HCT116 (cell line): ENCODE measurements at regions not wholly inside any gene's neighbourhood (a gene's known extent, or its start where the extent isn't known, plus 50 kb on each side); places are given as distances from the start of the nearest gene placed in this dataset.

ENCODE experiments used
- ATAC-seq: fragments of 200-7000 bp; cut with Tn5 transposase; 2 replicates; pipeline ENCODE4 v1.9.1; 2020; ENCODE audit warnings: mild to moderate bottlenecking, moderate library complexity
- BruUV-seq: library from RNA; stranded (reverse); fragments of 400-500 nt; replicated peaks from 2 replicates; lab custom pipeline; 2021; lab: Mats Ljungman, UMichigan
- CTCF ChIA-PET: fragments of 300-600 bp; sonication (Branson Sonifier 250); formaldehyde crosslinking; loops from one replicate; lab custom pipeline; 2021; ENCODE audit warnings: antibody characterized with exemption; lab: Charles Lee
- POLR2A ChIA-PET: fragments of 300-600, 350-600 bp; sonication (Branson Sonifier 250); formaldehyde crosslinking; loops from one replicate; lab custom pipeline; 2021; ENCODE audit warnings: antibody characterized with exemption; lab: Charles Lee
- RAD21 ChIA-PET, 2 experiments: fragments of 300-600 bp; sonication (Branson Sonifier 250); formaldehyde crosslinking; loops; one replicate each; lab custom pipeline; 2023; ENCODE audit warnings: low total read pairs in 2 of 2; ENCODE audit not compliant: uncharacterized antibody in 2 of 2, unreplicated experiment in 2 of 2, low non-redundant PET in 1 of 2; lab: Charles Lee
- DNase-seq: peaks from one replicate; pipeline ENCODE4 v3.0.0-alpha.2; 2010; ENCODE audit warnings: low read depth, low spot score
- H2AFZ ChIP-seq: fragments of 200-600 bp; shearing (Covaris generic), sonication (generic); 2 replicates; pipeline ENCODE4 v1.6.1; 2017; ENCODE audit warnings: low read depth, mixed run types, mixed read lengths, antibody characterized with exemption, low read length; ENCODE audit not compliant: poor library complexity, severe bottlenecking
- H3K27ac ChIP-seq: 2 replicates; pipeline ENCODE4 v1.5.1; 2012; ENCODE audit warnings: low read depth, low read length
- H3K27me3 ChIP-seq: fragments of 200-600 bp; sonication (generic); 2 replicates; pipeline ENCODE4 v1.6.1; 2016; ENCODE audit warnings: mixed run types, low read length, mixed read lengths; ENCODE audit not compliant: insufficient read depth
- H3K36me3 ChIP-seq, 2 experiments: fragments of 200-500 bp in 1 of 2; fragments of 200-600 bp in 1 of 2; sonication (Bioruptor generic) in 1 of 2; sonication (generic) in 1 of 2; 2 replicates each; pipeline versions ENCODE4 v1.5.1 to v1.6.1; 2014 to 2016; ENCODE audit warnings: low read length in 2 of 2, inconsistent platforms in 1 of 2, mixed read lengths in 1 of 2, mixed run types in 1 of 2; ENCODE audit not compliant: insufficient read depth in 2 of 2, control insufficient read depth in 1 of 2
- H3K4me1 ChIP-seq, 2 experiments: fragments of 200-600 bp in 1 of 2; sonication (generic) in 1 of 2; 2 replicates each; pipeline versions ENCODE4 v1.5.1 to v1.6.1; 2012 to 2017; ENCODE audit warnings: low read length in 2 of 2, inconsistent platforms in 1 of 2, mild to moderate bottlenecking in 1 of 2, mixed read lengths in 1 of 2, mixed run types in 1 of 2, moderate library complexity in 1 of 2; ENCODE audit not compliant: insufficient read depth in 2 of 2, control insufficient read depth in 1 of 2
- H3K4me2 ChIP-seq: fragments of 200-600 bp; sonication (generic); 2 replicates; pipeline ENCODE4 v1.6.1; 2017; ENCODE audit warnings: mixed run types, low read length, mixed read lengths
- H3K4me3 ChIP-seq, 2 experiments: fragments of 200-600 bp in 1 of 2; sonication (generic) in 1 of 2; replicated peaks in 1 of 2; 2 replicates each; pipeline ENCODE4 v1.5.1; 2011 to 2016; ENCODE audit warnings: low read length in 2 of 2, control low read depth in 1 of 2, low read depth in 1 of 2, mild to moderate bottlenecking in 1 of 2, mixed read lengths in 1 of 2, mixed run types in 1 of 2
- H3K79me2 ChIP-seq: fragments of 200-600 bp; sonication (generic); 2 replicates; pipeline ENCODE4 v1.6.1; 2017; ENCODE audit warnings: mild to moderate bottlenecking, mixed run types, low read length, moderate library complexity, mixed read lengths; ENCODE audit not compliant: insufficient read depth
- H3K9ac ChIP-seq: fragments of 200-600 bp; sonication (generic); 2 replicates; pipeline ENCODE4 v1.6.1; 2016; ENCODE audit warnings: low read length, mixed read lengths
- H3K9me2 ChIP-seq: fragments of 200-600 bp; sonication (generic), shearing (Covaris generic); 2 replicates; pipeline ENCODE4 v1.6.1; 2017; ENCODE audit warnings: mixed run types, mild to moderate bottlenecking, moderate library complexity; ENCODE audit not compliant: insufficient read depth
- H3K9me3 ChIP-seq, 2 experiments: fragments of 200-500 bp in 1 of 2; fragments of 200-600 bp in 1 of 2; sonication (Bioruptor generic) in 1 of 2; sonication (generic) in 1 of 2; 2 replicates each; pipeline ENCODE4 v1.6.1; 2014 to 2017; ENCODE audit warnings: low read length in 2 of 2, mixed read lengths in 2 of 2, inconsistent platforms in 1 of 2, low read depth in 1 of 2, mild to moderate bottlenecking in 1 of 2, mixed run types in 1 of 2, moderate library complexity in 1 of 2; ENCODE audit not compliant: control insufficient read depth in 1 of 2, insufficient read depth in 1 of 2
- H4K20me1 ChIP-seq: fragments of 200-600 bp; sonication (generic), shearing (Covaris generic); 2 replicates; pipeline ENCODE4 v1.6.1; 2017; ENCODE audit warnings: mixed run types, mild to moderate bottlenecking, moderate library complexity; ENCODE audit not compliant: insufficient read depth
- CBX3 ChIP-seq: IDR thresholded peaks from 2 replicates; pipeline ENCODE4 v1.6.1; 2012; ENCODE audit warnings: low read depth
- CEBPB ChIP-seq: IDR thresholded peaks from 2 replicates; pipeline ENCODE4 v1.6.1; 2012; ENCODE audit warnings: low read depth
- CTCF ChIP-seq, 3 experiments: fragments of 200-600 bp in 1 of 3; sonication (generic) in 1 of 3; IDR thresholded peaks in 2 of 3; conservative IDR thresholded peaks in 1 of 3; 2 replicates each; pipeline ENCODE4 v1.5.1; 2012 to 2017; ENCODE audit warnings: low read depth in 2 of 3, low read length in 2 of 3, antibody characterized with exemption in 1 of 3, borderline replicate concordance in 1 of 3, control low read depth in 1 of 3, mild to moderate bottlenecking in 1 of 3, mixed read lengths in 1 of 3, mixed run types in 1 of 3, moderate library complexity in 1 of 3; ENCODE audit not compliant: insufficient read depth in 1 of 3
- EZH2 ChIP-seq: fragments of 200-600 bp; sonication (generic); IDR thresholded peaks from 2 replicates; pipeline ENCODE4 v1.6.1; 2017; ENCODE audit warnings: antibody characterized with exemption, mixed run types
- EZH2phosphoT487 ChIP-seq: fragments of 200-600 bp; IDR thresholded peaks from 2 replicates; pipeline ENCODE4 v1.6.1; 2018; ENCODE audit warnings: antibody characterized with exemption, borderline replicate concordance
- JUND ChIP-seq: IDR thresholded peaks from 2 replicates; pipeline ENCODE4 v1.6.1; 2012
- POLR2A ChIP-seq: IDR thresholded peaks from 2 replicates; pipeline ENCODE4 v1.7.0; 2011; ENCODE audit warnings: borderline replicate concordance; ENCODE audit not compliant: insufficient read depth, insufficient read length; ENCODE audit errors: extremely low read depth
- RAD21 ChIP-seq: IDR thresholded peaks from 2 replicates; pipeline ENCODE4 v1.6.1; 2012; ENCODE audit warnings: low read depth, mild to moderate bottlenecking
- SP1 ChIP-seq: IDR thresholded peaks from 2 replicates; pipeline ENCODE4 v1.6.1; 2012; ENCODE audit warnings: low read depth
- SRF ChIP-seq: IDR thresholded peaks from 2 replicates; pipeline ENCODE4 v1.6.1; 2012; ENCODE audit warnings: low read depth
- TCF7L2 ChIP-seq: IDR thresholded peaks from 2 replicates; pipeline ENCODE4 v1.7.0; 2011; ENCODE audit warnings: borderline replicate concordance, inconsistent platforms; ENCODE audit not compliant: insufficient read depth, insufficient read length; ENCODE audit errors: extremely low read depth
- YY1 ChIP-seq: IDR thresholded peaks from 2 replicates; pipeline ENCODE4 v1.6.1; 2011; ENCODE audit warnings: low read length, low read depth, moderate library complexity, mild to moderate bottlenecking; ENCODE audit not compliant: insufficient replicate concordance; ENCODE audit errors: extremely low read depth
- ZFX ChIP-seq: fragments of 450-650 bp; IDR thresholded peaks from 2 replicates; pipeline ENCODE4 v1.6.1; 2017
- ZNF274 ChIP-seq: fragments of 200-500 bp; sonication (Bioruptor generic); IDR thresholded peaks from 2 replicates; pipeline ENCODE4 v1.6.1; 2014; ENCODE audit warnings: mild to moderate bottlenecking, low read depth, low read length, inconsistent platforms
- intact Hi-C: fragments of 100-400 bp; cut with micrococcal nuclease; formaldehyde crosslinking; loops from 2 replicates; pipeline ENCODE4 v1.10.0; 2022

DNA sequence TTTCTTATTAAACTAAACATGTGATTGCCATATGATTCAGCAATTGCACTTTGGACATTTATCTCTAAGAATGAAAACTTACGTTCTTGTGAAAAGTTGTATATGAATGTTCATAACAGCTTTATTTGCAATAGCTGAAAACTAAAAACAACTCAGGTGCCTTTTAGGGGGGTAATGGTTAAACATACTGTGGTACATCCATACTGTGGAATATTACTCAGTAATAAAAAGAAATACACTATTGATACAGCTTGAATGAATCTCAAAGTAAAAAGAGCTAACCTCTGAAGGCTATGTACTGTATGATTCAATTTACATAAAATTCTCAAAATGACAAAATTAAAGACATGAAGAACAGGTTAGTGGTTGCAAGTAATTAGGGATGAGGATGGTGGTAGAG, 339.5 kb upstream of the PAPPA start:
- TF ChIP-seq JUND = no peak
- TF ChIP-seq SRF = no peak
- no peak for TF ChIP-seq CTCF (IDR thresholded peaks at IDR 0.05 in 2 of 3, conservative IDR thresholded peaks at IDR 0.05 in 1 of 3; ENCODE audit: borderline replicate concordance in 1 of 3, insufficient read depth in 1 of 3, low read depth in 2 of 3, low read length in 2 of 3)
- TF ChIP-seq POLR2A = no peak
- TF ChIP-seq TCF7L2 = no peak
- TF ChIP-seq CEBPB = no peak
- no peak for TF ChIP-seq RAD21
- TF ChIP-seq EZH2 = no peak
- no peak for TF ChIP-seq ZNF274
- no peak for TF ChIP-seq ZFX
- TF ChIP-seq EZH2phosphoT487 = no peak
- no peak for TF ChIP-seq YY1
- no peak for TF ChIP-seq CBX3
- TF ChIP-seq SP1 = no peak

More for the DNA sequence above, 339.5 kb upstream of the PAPPA start:
- no peak overlapping the region for H3K4me2 ChIP-seq
- RAD21 ChIA-PET = no interaction called here
- H3K27me3 ChIP-seq = no peaks in the 10 kb centered on the region
- no peaks in the 10 kb centered on the region for H3K4me1 ChIP-seq
- H2AFZ ChIP-seq = no peak overlapping the region
- intact Hi-C loops = no loop called here
- H3K9me3 ChIP-seq = no peaks in the 10 kb centered on the region
- H3K36me3 ChIP-seq = no peaks in the 10 kb centered on the region
- H3K79me2 ChIP-seq = no peaks in the 10 kb centered on the region
- H3K27ac ChIP-seq = no peak overlapping the region
- H3K4me3 ChIP-seq = no peak overlapping the region
- no peak overlapping the region for H3K9ac ChIP-seq
- BruUV-seq = no TSS peak
- no peaks in the 10 kb centered on the region for H3K9me2 ChIP-seq
- POLR2A ChIA-PET = no interaction called here
- no peak for ATAC-seq
- CTCF ChIA-PET = no interaction called here
- DNase-seq = no peak
- H4K20me1 ChIP-seq = no peaks in the 10 kb centered on the region
